ENCODE measurements at regions not wholly inside any gene's neighbourhood (a gene's known extent, or its start where the extent isn't known, plus 50 kb on each side); places are given as distances from the start of the nearest gene placed in this dataset.

GRCh38 chr12:4014858-4015224 lies 141.6 kb upstream of the PARP11 start:
- Mint-ChIP-seq H3K4me1 (peaks cover 11% of the 10 kb centered on the region), H3K27me3 (ENCODE audit: low read depth in 3 of 3) (peaks cover 0 to 3% (median 0%) of the 10 kb centered on the region in 3 donors), H3K27ac (no peak overlapping the region), H3K9me3 (no peaks in the 10 kb centered on the region), H3K36me3 (no peaks in the 10 kb centered on the region), H3K4me3 (no peak overlapping the region)
- Histone ChIP-seq H3K9ac (ENCODE audit: insufficient read depth, low read length, poor library complexity, severe bottlenecking) (no peak overlapping the region), H3K27me3 (ENCODE audit: control insufficient read depth in 2 of 2, insufficient read depth in 2 of 2, low read length in 2 of 2) (no peaks in the 10 kb centered on the region), H3K4me3 (replicated peaks in 1 of 3; ENCODE audit: low read depth in 2 of 3, low read length in 3 of 3) (no peak overlapping the region), H3K4me2 (replicated peaks; ENCODE audit: extremely low read depth, low read length, poor library complexity, severe bottlenecking) (no peak overlapping the region), H2AFZ (ENCODE audit: insufficient read depth, low read depth, low read length, poor library complexity, severe bottlenecking) (no peak overlapping the region), H3K79me2 (ENCODE audit: insufficient read depth, low read length) (no peaks in the 10 kb centered on the region), H3K27ac (ENCODE audit: low read depth in 1 of 2, low read length in 2 of 2) (no peak overlapping the region), H3K36me3 (replicated peaks in 1 of 2; ENCODE audit: control insufficient read depth in 1 of 2, insufficient read depth in 2 of 2, low read length in 2 of 2) (no peaks in the 10 kb centered on the region), H4K20me1 (ENCODE audit: insufficient read depth, low read length) (no peaks in the 10 kb centered on the region), H3K9me3 (replicated peaks in 1 of 2; ENCODE audit: control insufficient read depth in 1 of 2, insufficient read depth in 1 of 2, low read length in 2 of 2) (peaks cover 0 to 5% of the 10 kb centered on the region in 2 donors), H3K4me1 (ENCODE audit: control insufficient read depth in 1 of 2, insufficient read depth in 2 of 2, low read length in 2 of 2) (peaks cover 0 to 6% of the 10 kb centered on the region in 2 donors)
- no peak for DNase-seq
- TF ChIP-seq CTCF (IDR thresholded peaks at IDR 0.05): no peak
- intact Hi-C loops (cut with micrococcal nuclease): no loop called here
- 98% methylated on average over 5 of the region's 6 CpGs for WGBS (ENCODE audit: insufficient coverage)

- Histone ChIP-seq H4K20me1 (ENCODE audit: insufficient read depth, low read length) (no peaks in the 10 kb centered on the region), H3K9me3 (replicated peaks in 1 of 2; ENCODE audit: control insufficient read depth in 1 of 2, insufficient read depth in 1 of 2, low read length in 2 of 2) (peaks cover 0 to 5% of the 10 kb centered on the region in 2 donors), H3K4me3 (replicated peaks in 1 of 3; ENCODE audit: low read depth in 2 of 3, low read length in 3 of 3) (no peak overlapping the region), H3K4me2 (replicated peaks; ENCODE audit: extremely low read depth, low read length, poor library complexity, severe bottlenecking) (no peak overlapping the region), H3K27me3 (ENCODE audit: control insufficient read depth in 2 of 2, insufficient read depth in 2 of 2, low read length in 2 of 2) (no peaks in the 10 kb centered on the region), H3K79me2 (ENCODE audit: insufficient read depth, low read length) (no peaks in the 10 kb centered on the region), H2AFZ (ENCODE audit: insufficient read depth, low read depth, low read length, poor library complexity, severe bottlenecking) (no peak overlapping the region), H3K27ac (ENCODE audit: low read depth in 1 of 2, low read length in 2 of 2) (no peak overlapping the region), H3K36me3 (replicated peaks in 1 of 2; ENCODE audit: control insufficient read depth in 1 of 2, insufficient read depth in 2 of 2, low read length in 2 of 2) (no peaks in the 10 kb centered on the region), H3K9ac (ENCODE audit: insufficient read depth, low read length, poor library complexity, severe bottlenecking) (no peak overlapping the region), H3K4me1 (ENCODE audit: control insufficient read depth in 1 of 2, insufficient read depth in 2 of 2, low read length in 2 of 2) (peaks cover 0 to 6% of the 10 kb centered on the region in 2 donors)
- Mint-ChIP-seq H3K9me3 (no peaks in the 10 kb centered on the region), H3K4me1 (peaks cover 11% of the 10 kb centered on the region), H3K36me3 (no peaks in the 10 kb centered on the region), H3K4me3 (no peak overlapping the region), H3K27me3 (ENCODE audit: low read depth in 3 of 3) (peaks cover 0 to 1% (median under 1%) of the 10 kb centered on the region in 3 donors), H3K27ac (no peak overlapping the region)
- intact Hi-C loops (cut with micrococcal nuclease): no loop called here
- no peak for TF ChIP-seq CTCF (IDR thresholded peaks at IDR 0.05)
- no peak for DNase-seq
- 100% methylated on average over 1 of the region's 2 CpGs for WGBS (ENCODE audit: insufficient coverage)
These were observed 141.2 kb upstream of the PARP11 start for GRCh38 chr12:4014444-4014843.
